Kidney (tissue), 13 donors: ENCODE measurements at regions not wholly inside any gene's neighbourhood (a gene's known extent, or its start where the extent isn't known, plus 50 kb on each side); places are given as distances from the start of the nearest gene placed in this dataset.

Experiments used
- DNase-seq, 5 donors: peaks; one replicate each; pipeline ENCODE4 v3.0.0-alpha.2; 2013 to 2020
- FAIRE-seq: peaks from 2 replicates; lab custom pipeline; 2012; peaks lifted over from hg19 to GRCh38; lab: Jason Lieb, UNC
- H3K27ac ChIP-seq, 2 donors: one replicate each; pipeline ENCODE4 v1.7.0; 2013; ENCODE audit warnings: low read depth in 2 of 2, low read length in 2 of 2, inconsistent platforms in 1 of 2
- H3K27me3 ChIP-seq: one replicate; pipeline ENCODE4 v1.7.1; 2013; ENCODE audit warnings: low read length, inconsistent platforms; ENCODE audit not compliant: control insufficient read depth, insufficient read depth
- H3K36me3 ChIP-seq, 3 donors: one replicate each; pipeline versions ENCODE4 v1.7.0 to v1.7.1; 2013; ENCODE audit warnings: low read length in 3 of 3, control low read depth in 1 of 3, inconsistent platforms in 1 of 3; ENCODE audit not compliant: insufficient read depth in 3 of 3, control insufficient read depth in 2 of 3
- H3K4me1 ChIP-seq, 3 donors: one replicate each; pipeline versions ENCODE4 v1.7.0 to v1.7.1; 2013; ENCODE audit warnings: low read length in 3 of 3, inconsistent platforms in 1 of 3, low read depth in 1 of 3; ENCODE audit not compliant: control insufficient read depth in 2 of 3, insufficient read depth in 2 of 3
- H3K4me3 ChIP-seq, 3 donors: one replicate each; pipeline versions ENCODE4 v1.7.0 to v1.8.1; 2013; ENCODE audit warnings: low read length in 3 of 3, control low read depth in 1 of 3, inconsistent platforms in 1 of 3
- H3K9ac ChIP-seq, 3 donors: one replicate each; pipeline versions ENCODE4 v1.7.0 to v1.7.1; 2013; ENCODE audit warnings: low read length in 3 of 3, control low read depth in 1 of 3, inconsistent platforms in 1 of 3
- H3K9me3 ChIP-seq, 3 donors: one replicate each; pipeline versions ENCODE4 v1.7.0 to v1.7.1; 2013; ENCODE audit warnings: low read length in 3 of 3, control low read depth in 1 of 3, inconsistent platforms in 1 of 3; ENCODE audit not compliant: control insufficient read depth in 2 of 3, insufficient read depth in 1 of 3
- CTCF ChIP-seq: IDR thresholded peaks from 3 replicates; pipeline ENCODE4 v1.5.1; 2012; ENCODE audit warnings: mild to moderate bottlenecking, moderate library complexity, borderline replicate concordance; ENCODE audit not compliant: insufficient read depth; ENCODE audit errors: extremely low read depth
- intact Hi-C: fragments of 100-400 bp; cut with DNase I; formaldehyde crosslinking; loops from one replicate; pipeline ENCODE4 v1.11.1; 2022
- donor health status: control.
- donor health status: control.
- donor health status: control.
- donor health status: control.
- donor health status: control.
- donor health status: DM: yes; HTN: yes; CAD: no.
- donor health status: Normal renal cell carcinoma (clear cell type).

DNA sequence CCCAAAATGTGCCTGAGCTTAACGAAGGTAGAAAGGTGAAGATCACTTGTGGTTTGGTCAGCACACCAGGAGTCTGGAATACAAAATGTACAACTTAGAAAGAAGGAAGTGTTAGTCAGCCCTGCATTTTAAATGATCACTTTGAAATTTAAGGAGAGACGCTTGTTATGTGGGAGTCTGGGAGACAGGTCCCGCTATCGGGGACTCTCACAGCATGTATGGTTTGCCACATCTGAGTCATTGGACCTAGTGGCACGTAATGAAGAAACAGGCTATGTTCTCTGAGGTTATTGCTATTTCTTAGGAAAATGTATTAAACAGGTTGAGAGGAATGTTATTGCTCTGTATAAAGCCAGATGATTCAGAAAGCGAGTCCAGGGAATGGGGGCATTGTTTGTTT, 2362.5 kb upstream of the WWC1 start:
- no peak for FAIRE-seq
- DNase-seq = no peak
- Histone ChIP-seq H3K4me1 (no peaks in the 10 kb centered on the region), H3K9ac (no peak overlapping the region), H3K27ac (no peak overlapping the region), H3K36me3 (no peaks in the 10 kb centered on the region), H3K4me3 (no peak overlapping the region), H3K27me3 (no peaks in the 10 kb centered on the region), H3K9me3 (peaks cover 0 to 5% (median 0%) of the 10 kb centered on the region in 3 donors)
- intact Hi-C loops = no loop called here
- TF ChIP-seq CTCF = no peak

DNA sequence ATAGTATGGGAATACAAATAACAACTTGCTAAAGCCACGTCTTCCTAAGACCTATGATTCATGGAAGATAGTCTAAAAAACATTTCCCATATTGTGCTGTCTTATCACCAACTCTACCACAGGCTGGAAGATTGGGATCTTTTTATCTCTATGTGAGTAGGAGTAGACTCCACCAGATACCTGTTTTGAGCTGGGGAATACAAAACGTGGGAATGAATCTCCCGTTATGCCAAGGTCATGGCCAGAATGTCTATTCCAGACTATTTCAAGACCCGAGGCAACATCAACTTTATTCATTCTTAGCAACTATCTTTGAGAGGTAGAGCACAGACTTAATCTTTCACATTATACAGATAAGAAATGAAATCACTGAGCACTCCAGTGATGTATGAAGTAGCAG, 2350.9 kb upstream of the WWC1 start:
- Histone ChIP-seq H3K9me3 (no peaks in the 10 kb centered on the region), H3K27me3 (no peaks in the 10 kb centered on the region), H3K9ac (no peak overlapping the region), H3K27ac (no peak overlapping the region), H3K4me3 (no peak overlapping the region), H3K4me1 (no peaks in the 10 kb centered on the region), H3K36me3 (no peaks in the 10 kb centered on the region)
- TF ChIP-seq CTCF = no peak
- DNase-seq (no peak), FAIRE-seq (no peak)
- intact Hi-C loops = no loop called here

- intact Hi-C loops = no loop called here
- no peaks in the 10 kb centered on the region for H3K9me3 ChIP-seq
- no peak for TF ChIP-seq CTCF
- H3K4me1 ChIP-seq = no peaks in the 10 kb centered on the region
- no peaks in the 10 kb centered on the region for H3K36me3 ChIP-seq
- no peak overlapping the region for H3K4me3 ChIP-seq
- no peak overlapping the region for H3K9ac ChIP-seq
- no peaks in the 10 kb centered on the region for H3K27me3 ChIP-seq
- DNase-seq (no peak), FAIRE-seq (no peak)
- no peak overlapping the region for H3K27ac ChIP-seq
Observed at GRCh38 chr5:165956854-165957253, 2334.6 kb upstream of the WWC1 start.

DNA sequence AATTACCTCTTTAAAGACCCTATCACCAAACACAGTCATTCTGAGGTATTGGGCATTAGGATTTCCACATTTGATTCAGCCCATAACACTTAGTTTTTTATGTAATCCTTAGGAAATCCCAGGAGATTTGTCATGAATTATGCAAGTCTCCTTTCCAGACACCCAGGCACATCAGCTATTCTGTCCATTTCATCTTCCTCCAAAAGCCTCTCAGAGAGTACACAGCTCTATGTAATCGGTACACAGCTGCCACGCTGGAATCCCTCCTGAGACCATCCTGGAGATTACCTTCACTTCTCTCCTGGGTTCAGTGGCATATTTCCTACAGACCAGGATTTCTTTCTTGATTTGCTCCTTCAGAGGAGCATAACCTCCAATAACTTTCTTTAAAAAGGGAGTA, 2309.8 kb upstream of the WWC1 start:
- Histone ChIP-seq H3K4me3 (no peak overlapping the region), H3K9me3 (no peaks in the 10 kb centered on the region), H3K36me3 (no peaks in the 10 kb centered on the region), H3K4me1 (no peaks in the 10 kb centered on the region), H3K9ac (no peak overlapping the region), H3K27ac (no peak overlapping the region), H3K27me3 (no peaks in the 10 kb centered on the region)
- intact Hi-C loops = no loop called here
- DNase-seq (no peak), FAIRE-seq (no peak)
- TF ChIP-seq CTCF = no peak
